Epithelial cell of proximal tubule (primary cell): ENCODE measurements at regions not wholly inside any gene's neighbourhood (a gene's known extent, or its start where the extent isn't known, plus 50 kb on each side); places are given as distances from the start of the nearest gene placed in this dataset.

ENCODE experiments used
- DNase-seq: peaks from one replicate; pipeline ENCODE4 v3.0.0-alpha.2; 2011; ENCODE audit warnings: low read depth
- H3K4me3 ChIP-seq: 2 replicates; pipeline ENCODE4 v1.5.1; 2011; ENCODE audit warnings: low read depth, mild to moderate bottlenecking, low read length
- TF ChIP-seq, protein P1 (sequence below): conservative IDR thresholded peaks from 2 replicates; pipeline ENCODE4 v1.5.1; 2012; ENCODE audit warnings: low read depth, mild to moderate bottlenecking, low read length

DNA sequence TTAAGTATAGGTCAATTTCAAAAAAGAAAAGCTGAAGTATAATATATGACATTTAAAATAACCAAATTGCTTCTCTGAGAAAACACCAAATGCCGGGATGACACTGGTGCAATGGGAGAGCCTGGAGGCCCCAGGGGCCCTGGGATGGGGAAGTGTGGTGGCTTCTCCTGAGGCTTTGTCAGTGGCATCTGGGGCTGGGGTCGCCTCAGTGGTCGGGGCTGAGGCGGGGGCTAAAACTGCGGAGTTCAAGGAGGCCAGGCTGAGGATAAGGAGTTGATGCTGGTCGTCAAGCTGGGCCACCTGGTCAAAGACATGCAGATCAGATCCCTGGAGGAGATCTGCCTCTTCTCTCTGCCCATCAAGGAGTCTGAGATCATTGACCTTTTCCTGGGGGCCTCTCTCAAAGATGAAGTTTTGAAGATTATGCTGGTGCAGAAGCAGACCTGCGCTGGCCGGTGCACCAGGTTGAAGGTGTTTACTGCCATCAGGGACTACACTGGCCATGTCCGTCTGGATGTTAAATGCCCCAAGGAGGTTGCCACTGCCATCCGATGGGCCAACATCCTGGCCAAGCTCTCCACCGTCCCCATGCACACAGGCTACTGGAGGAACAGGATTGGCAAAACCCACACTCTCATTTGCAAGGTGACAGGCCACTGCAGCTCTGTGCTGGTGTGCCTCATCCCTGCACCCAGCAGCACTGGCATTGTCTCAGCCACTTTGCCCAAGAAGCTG lies 660.1 kb upstream of the CCDC179 start:
- H3K4me3 ChIP-seq: no peak overlapping the region
- no peak for DNase-seq
- TF ChIP-seq, protein P1, sequence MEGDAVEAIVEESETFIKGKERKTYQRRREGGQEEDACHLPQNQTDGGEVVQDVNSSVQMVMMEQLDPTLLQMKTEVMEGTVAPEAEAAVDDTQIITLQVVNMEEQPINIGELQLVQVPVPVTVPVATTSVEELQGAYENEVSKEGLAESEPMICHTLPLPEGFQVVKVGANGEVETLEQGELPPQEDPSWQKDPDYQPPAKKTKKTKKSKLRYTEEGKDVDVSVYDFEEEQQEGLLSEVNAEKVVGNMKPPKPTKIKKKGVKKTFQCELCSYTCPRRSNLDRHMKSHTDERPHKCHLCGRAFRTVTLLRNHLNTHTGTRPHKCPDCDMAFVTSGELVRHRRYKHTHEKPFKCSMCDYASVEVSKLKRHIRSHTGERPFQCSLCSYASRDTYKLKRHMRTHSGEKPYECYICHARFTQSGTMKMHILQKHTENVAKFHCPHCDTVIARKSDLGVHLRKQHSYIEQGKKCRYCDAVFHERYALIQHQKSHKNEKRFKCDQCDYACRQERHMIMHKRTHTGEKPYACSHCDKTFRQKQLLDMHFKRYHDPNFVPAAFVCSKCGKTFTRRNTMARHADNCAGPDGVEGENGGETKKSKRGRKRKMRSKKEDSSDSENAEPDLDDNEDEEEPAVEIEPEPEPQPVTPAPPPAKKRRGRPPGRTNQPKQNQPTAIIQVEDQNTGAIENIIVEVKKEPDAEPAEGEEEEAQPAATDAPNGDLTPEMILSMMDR: no peak

DNA sequence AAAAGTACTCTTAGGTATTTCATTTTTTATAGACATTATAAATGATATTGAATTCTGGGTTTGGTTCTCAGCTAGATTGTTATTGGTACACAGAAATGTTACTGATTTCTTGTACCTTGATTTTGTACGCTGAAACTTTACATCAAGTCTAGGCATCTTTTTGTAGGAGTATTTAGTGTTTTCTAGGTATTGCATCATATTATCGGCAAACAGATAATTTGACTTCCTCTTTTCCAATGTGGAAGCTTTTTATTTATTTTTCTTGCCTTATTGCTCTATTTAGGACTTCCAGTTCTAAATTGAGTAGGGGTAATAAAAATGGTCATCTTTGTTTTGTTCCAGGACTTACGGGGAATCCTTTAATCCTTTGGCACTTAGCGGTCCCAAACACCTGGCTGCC lies 676.6 kb upstream of the CCDC179 start:
- H3K4me3 ChIP-seq: no peak overlapping the region
- no peak for DNase-seq
- TF ChIP-seq, protein P1: no peak

DNA sequence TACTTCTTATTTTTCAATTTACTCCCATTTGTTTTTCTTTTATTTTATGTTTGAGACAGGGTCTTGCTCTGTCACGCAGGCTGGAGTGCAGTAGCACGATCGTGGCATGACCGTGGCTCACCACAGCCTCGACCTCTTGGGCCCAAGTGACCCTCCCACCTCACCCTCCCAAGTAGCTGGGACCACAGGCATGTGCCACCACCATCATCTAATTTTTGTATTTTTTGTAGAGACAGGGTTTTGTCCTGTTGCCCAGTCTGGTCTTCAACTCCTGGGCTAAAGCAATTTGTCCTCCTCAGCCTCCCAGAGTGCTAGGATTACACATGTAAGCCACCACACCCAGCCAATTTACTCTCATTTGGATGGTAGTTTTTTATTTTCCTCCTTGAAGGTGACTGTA lies 679.3 kb upstream of the CCDC179 start:
- no peak for DNase-seq
- no peak overlapping the region for H3K4me3 ChIP-seq
- TF ChIP-seq, protein P1: no peak

DNA sequence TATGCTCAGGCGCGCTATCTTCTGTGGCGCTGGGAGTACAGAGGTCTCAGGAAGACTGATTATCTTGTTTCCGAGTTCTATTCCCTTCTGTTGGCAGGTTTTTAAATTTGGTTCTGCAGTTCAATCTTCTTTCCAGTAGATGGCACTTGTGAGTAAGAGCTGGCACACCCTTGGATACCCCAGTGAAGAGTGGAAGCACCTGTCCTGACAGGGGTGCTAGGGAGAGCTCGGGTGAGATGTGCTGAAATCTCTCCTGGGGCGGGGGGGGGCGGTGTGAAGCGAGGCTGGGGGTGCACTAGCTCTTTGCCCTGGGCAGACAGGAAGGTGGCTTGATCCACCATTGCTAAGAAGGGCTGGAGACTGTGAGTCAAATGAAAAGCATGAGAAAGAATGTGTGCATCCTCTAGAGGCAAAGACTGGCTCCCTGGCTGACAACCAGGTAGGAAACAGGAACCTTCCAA lies 679.9 kb upstream of the CCDC179 start:
- H3K4me3 ChIP-seq: no peak overlapping the region
- TF ChIP-seq, protein P1: peak; percentile 84
- DNase-seq: no peak

DNA sequence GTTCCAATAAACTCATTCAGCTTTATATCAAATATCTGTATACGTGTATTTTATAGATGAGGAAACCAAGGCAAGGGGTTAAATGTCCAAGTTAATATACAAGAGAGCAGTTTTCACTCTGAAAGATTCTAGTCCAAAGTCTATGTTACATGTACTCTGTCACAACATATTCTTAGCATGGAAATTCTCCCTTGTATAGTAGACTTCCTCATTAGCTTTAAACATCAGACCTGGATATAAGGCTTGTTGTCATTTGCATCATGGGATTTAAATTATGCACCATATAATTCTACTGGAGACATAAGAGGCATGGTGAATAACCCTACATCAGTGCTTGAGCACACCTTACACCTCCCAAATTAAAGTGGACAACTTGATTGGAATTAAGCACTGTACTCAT lies 681.9 kb upstream of the CCDC179 start:
- TF ChIP-seq, protein P1: no peak
- no peak for DNase-seq

DNA sequence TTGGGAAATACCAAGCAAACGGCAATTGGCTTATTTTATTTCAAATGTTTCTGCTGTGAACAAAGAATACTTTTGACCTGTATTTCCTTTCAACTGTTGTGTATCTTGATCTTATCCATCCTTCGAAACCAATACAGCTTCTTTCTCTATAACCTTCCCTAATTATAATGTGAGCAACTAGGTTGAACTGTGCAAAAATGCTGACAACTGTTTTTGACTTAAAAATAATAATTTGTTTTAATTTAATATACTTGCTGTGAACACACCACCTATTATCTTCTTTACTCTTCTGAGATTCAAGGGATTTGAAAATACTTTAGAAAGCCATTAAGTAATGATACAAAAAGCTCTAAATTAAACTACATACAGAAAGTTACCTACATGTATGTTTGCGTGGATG lies 682.5 kb upstream of the CCDC179 start:
- H3K4me3 ChIP-seq: no peak overlapping the region
- TF ChIP-seq, protein P1: no peak
- DNase-seq: no peak

More for the DNA sequence above, 681.9 kb upstream of the CCDC179 start:
- no peak overlapping the region for H3K4me3 ChIP-seq

DNA sequence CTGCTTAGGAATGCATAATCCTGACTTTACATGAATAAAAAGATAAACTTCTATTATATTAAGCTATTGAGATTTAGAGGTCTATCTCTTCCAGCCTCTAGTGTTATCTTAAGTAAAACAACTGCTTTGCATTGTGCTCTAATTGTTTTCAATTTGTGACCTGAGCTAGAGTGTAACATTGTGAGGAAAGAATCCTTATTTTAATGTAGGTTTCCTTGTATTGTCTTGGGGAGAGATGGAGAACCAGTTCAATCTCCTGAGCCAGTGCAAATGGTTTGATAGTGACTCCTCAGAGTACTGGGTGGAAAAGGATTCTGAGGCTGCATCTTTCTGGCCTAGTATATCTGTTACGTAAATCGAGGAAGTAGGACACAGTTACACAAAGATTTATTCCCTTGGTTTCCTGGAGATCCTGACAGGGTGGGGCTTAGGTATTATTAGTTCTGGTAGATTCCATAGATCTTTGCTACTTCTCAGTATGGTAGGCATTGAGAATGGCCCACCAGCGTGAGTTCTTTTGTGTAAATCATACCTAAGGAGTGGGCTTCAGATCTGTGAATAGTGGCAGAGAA lies 683.5 kb upstream of the CCDC179 start:
- DNase-seq: no peak
- TF ChIP-seq, protein P1: no peak
- H3K4me3 ChIP-seq: no peak overlapping the region
